Stimulated activated effector memory CD8-positive, alpha-beta T cell treated with anti-CD3 and anti-CD28 coated beads, Interleukin-12 subunit alpha, Interleukin-12 subunit beta, amount 100 ng/mL, for 72 hours (primary cell): ENCODE measurements at regions not wholly inside any gene's neighbourhood (a gene's known extent, or its start where the extent isn't known, plus 50 kb on each side); places are given as distances from the start of the nearest gene placed in this dataset.
A peak's percentile ranks its signal among the peaks of the same experiment; 100 is the strongest.
"Not testable (repeated sequence)": the region's sequence is repeated elsewhere in the genome, so short reads cannot be mapped to it uniquely, and the experiment has no call there.

Experiments
- ATAC-seq: fragments of 150-1000 bp; cut with Tn5 transposase; 2 replicates; pipeline ENCODE4 v1.10.0; 2021
- DNase-seq, 2 donors: peaks; one replicate each; pipeline ENCODE4 v3.0.0; 2021 to 2022; ENCODE audit warnings: low spot score in 2 of 2
- H3K27ac Mint-ChIP-seq: one replicate; pipeline ENCODE4 v1.8.0; 2022; ENCODE audit warnings: mild to moderate bottlenecking, mixed read lengths
- H3K36me3 Mint-ChIP-seq: one replicate; pipeline ENCODE4 v1.8.0; 2022; ENCODE audit warnings: mild to moderate bottlenecking, mixed read lengths
- H3K4me1 Mint-ChIP-seq: one replicate; pipeline ENCODE4 v1.8.0; 2022; ENCODE audit warnings: mixed read lengths
- H3K4me3 Mint-ChIP-seq: one replicate; pipeline ENCODE4 v1.8.0; 2022; ENCODE audit warnings: mild to moderate bottlenecking, mixed read lengths
- H3K9me3 Mint-ChIP-seq: one replicate; pipeline ENCODE4 v1.8.0; 2022; ENCODE audit warnings: mixed read lengths

GRCh38 chr12:105644770-105645169, 314.3 kb downstream of the C12orf75 start:
- H3K27ac Mint-ChIP-seq: no peak overlapping the region
- H3K36me3 Mint-ChIP-seq: no peaks in the 10 kb centered on the region
- DNase-seq: no peak
- H3K4me3 Mint-ChIP-seq: no peak overlapping the region
- peaks cover 4% of the 10 kb centered on the region for H3K9me3 Mint-ChIP-seq
- H3K4me1 Mint-ChIP-seq: no peaks in the 10 kb centered on the region
- ATAC-seq: no peak

DNA sequence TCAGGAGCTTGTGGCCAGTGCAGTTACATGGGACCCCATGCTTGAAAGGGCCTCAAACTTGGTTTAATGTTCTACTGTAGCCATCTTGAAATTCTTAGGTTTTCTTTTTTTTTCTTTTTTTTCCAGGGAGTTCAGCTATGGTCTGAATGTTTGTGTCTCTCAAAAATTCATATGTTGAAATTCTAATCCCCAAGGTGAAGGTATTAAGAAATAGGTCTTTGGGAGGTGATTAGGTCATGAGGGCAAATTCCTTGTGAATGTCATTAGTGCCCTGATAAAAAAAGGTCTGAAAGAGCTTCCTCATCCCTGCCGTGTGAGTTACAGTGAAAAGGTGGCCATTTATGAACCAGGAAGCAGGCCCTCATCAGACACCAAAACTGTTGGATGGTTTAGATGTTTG, 324.1 kb downstream of the C12orf75 start:
- Mint-ChIP-seq H3K36me3 (no peaks in the 10 kb centered on the region), H3K4me3 (no peak overlapping the region)

GRCh38 chr12:105658389-105658788, 327.9 kb downstream of the C12orf75 start:
- no peaks in the 10 kb centered on the region for H3K4me1 Mint-ChIP-seq
- no peaks in the 10 kb centered on the region for H3K36me3 Mint-ChIP-seq
- no peak overlapping the region for H3K4me3 Mint-ChIP-seq
- ATAC-seq (no peak), DNase-seq (no peak)
- no peak overlapping the region for H3K27ac Mint-ChIP-seq
- no peaks in the 10 kb centered on the region for H3K9me3 Mint-ChIP-seq

More for the DNA sequence above, 324.1 kb downstream of the C12orf75 start:
- Mint-ChIP-seq H3K27ac (no peak overlapping the region), H3K4me1 (no peaks in the 10 kb centered on the region), H3K9me3 (peaks cover under 1% of the 10 kb centered on the region)
- no peak for DNase-seq
- no peak for ATAC-seq

- no peak overlapping the region for H3K4me3 Mint-ChIP-seq
- H3K4me1 Mint-ChIP-seq: no peaks in the 10 kb centered on the region
- peak; percentile 19 for ATAC-seq
These were observed 329.0 kb downstream of the C12orf75 start for GRCh38 chr12:105659355-105660075.

GRCh38 chr12:105664765-105665164, 334.3 kb downstream of the C12orf75 start:
- not testable (repeated sequence) for H3K4me1 Mint-ChIP-seq, DNase-seq, ATAC-seq, H3K27ac Mint-ChIP-seq, H3K36me3 Mint-ChIP-seq, H3K4me3 Mint-ChIP-seq, H3K9me3 Mint-ChIP-seq

More at GRCh38 chr12:105659355-105660075, 329.0 kb downstream of the C12orf75 start:
- DNase-seq: no peak
- Mint-ChIP-seq H3K36me3 (no peaks in the 10 kb centered on the region), H3K27ac (no peak overlapping the region), H3K9me3 (no peaks in the 10 kb centered on the region)

- H3K4me3 Mint-ChIP-seq: no peak overlapping the region
- H3K9me3 Mint-ChIP-seq: no peaks in the 10 kb centered on the region
- no peak overlapping the region for H3K27ac Mint-ChIP-seq
- no peak for ATAC-seq
- H3K4me1 Mint-ChIP-seq: no peaks in the 10 kb centered on the region
- DNase-seq: no peak
- no peaks in the 10 kb centered on the region for H3K36me3 Mint-ChIP-seq
These were observed 334.9 kb downstream of the C12orf75 start for GRCh38 chr12:105665366-105665765.

GRCh38 chr12:105667973-105668743, 337.7 kb downstream of the C12orf75 start:
- Mint-ChIP-seq H3K4me1 (no peaks in the 10 kb centered on the region), H3K27ac (no peak overlapping the region), H3K36me3 (no peaks in the 10 kb centered on the region), H3K4me3 (no peak overlapping the region), H3K9me3 (no peaks in the 10 kb centered on the region)
- no peak for ATAC-seq
- DNase-seq: no peak

DNA sequence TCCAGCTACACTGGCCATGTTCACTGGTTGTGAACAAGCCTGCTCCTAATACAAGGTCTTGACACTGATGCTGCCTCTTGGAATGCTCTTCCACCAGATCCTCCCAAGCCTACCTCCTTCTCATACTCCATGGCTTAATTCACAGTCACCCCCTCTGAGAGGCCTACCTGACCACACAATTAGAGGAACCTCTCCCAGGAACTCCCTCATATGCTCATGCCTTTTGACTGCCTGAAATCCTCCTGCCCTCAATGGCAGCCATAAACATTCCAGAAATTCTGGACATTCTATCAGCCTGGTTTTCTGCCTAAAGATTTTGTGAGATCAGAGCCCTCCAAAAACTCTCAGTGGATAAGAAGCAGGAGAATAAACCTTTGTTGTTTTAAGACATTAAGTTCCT, 340.2 kb downstream of the C12orf75 start:
- ATAC-seq (no peak), DNase-seq (no peak)
- no peaks in the 10 kb centered on the region for H3K4me1 Mint-ChIP-seq

GRCh38 chr12:105671720-105672119, 341.2 kb downstream of the C12orf75 start:
- no peak for ATAC-seq
- H3K4me3 Mint-ChIP-seq: no peak overlapping the region
- no peaks in the 10 kb centered on the region for H3K9me3 Mint-ChIP-seq
- H3K4me1 Mint-ChIP-seq: no peaks in the 10 kb centered on the region
- no peaks in the 10 kb centered on the region for H3K36me3 Mint-ChIP-seq
- H3K27ac Mint-ChIP-seq: no peak overlapping the region
- no peak for DNase-seq

More for the DNA sequence above, 340.2 kb downstream of the C12orf75 start:
- Mint-ChIP-seq H3K9me3 (no peaks in the 10 kb centered on the region), H3K36me3 (no peaks in the 10 kb centered on the region), H3K4me3 (no peak overlapping the region), H3K27ac (no peak overlapping the region)

DNA sequence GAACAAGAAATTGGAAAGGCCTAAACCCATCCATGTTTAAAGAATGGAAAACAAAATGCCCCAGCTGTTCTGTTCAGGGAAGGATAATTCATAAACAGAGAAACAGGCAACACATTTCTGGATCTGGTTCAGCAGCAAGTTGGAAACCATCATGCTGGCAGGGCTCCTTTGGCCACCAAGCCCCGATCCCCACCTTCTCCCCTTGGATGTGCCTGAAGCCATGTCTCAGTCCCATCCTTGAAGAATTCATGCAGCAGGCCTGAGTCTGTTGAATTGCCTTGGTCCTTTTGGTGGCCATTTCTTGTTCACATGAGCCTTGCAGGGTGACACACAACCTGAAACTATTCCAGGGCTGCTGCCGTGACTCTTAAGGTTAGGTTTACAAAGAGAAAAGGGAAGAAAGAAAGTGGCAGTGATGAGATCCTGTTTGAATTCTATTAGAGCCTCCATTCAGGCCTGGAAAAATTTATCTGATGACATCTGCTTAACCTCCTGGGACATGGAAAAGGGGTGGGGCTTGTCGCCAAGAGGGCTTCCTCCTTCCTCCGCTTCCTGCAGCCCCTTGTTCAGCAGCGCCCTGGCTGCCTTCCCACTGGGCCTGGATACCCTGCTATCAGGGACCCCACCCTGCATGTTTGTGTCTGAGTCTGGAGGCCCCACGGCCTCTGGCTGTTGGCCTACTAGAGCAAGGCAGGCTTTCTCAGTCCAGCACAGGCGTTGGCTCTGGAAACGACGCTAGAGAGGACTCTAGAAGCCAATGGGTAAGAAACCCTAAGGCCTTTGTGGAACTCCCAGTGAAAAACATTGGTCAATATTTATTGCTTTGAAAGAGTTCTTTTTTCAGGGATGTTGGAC, 341.9 kb downstream of the C12orf75 start:
- no peak for ATAC-seq
- Mint-ChIP-seq H3K9me3 (no peaks in the 10 kb centered on the region), H3K4me3 (no peak overlapping the region), H3K27ac (no peak overlapping the region), H3K36me3 (no peaks in the 10 kb centered on the region), H3K4me1 (no peaks in the 10 kb centered on the region)
- no peak for DNase-seq

DNA sequence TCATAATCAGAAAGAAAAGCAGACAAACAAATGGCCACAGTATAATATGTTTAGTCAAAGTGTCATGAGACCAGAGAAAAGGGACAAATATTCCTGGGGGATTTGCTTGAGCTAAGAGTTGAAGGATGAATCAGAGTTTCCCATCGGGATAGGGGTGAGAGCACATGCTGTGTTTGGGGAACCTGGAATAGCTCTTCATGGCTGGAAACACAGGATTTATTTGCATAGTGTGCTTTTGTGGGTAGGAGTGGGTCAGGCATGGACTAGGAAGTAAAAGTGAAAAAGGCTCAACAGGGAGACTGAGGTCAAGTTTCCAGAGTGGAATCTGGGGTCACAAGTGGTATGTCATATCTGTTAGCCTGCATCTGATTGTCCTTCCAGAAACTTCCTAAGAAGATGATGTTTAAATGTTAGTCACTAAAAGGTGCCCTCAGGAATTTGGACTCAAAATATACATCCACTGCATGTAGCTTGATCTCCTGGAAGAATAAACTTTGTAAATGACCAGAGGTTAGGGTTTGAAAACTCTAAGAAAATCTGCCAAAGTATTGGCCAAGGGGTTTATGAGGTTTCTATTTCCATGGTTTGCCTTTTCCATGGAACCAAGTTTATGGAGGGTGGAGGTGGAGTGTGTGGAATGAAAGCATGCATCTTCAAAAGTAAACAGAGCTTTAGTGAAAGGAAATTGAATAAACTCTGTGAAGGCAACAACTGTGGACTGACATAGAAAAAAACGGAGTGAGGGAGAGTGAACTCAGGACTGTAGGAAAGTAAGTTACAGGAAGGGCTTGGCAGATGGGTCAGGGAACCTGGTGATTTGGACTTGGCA, 344.6 kb downstream of the C12orf75 start:
- ATAC-seq (no peak), DNase-seq (no peak)
- Mint-ChIP-seq H3K9me3 (no peaks in the 10 kb centered on the region), H3K4me1 (no peaks in the 10 kb centered on the region), H3K36me3 (no peaks in the 10 kb centered on the region), H3K4me3 (no peak overlapping the region), H3K27ac (no peak overlapping the region)

- Mint-ChIP-seq H3K36me3 (no peaks in the 10 kb centered on the region), H3K4me3 (no peak overlapping the region), H3K27ac (no peak overlapping the region), H3K9me3 (no peaks in the 10 kb centered on the region), H3K4me1 (no peaks in the 10 kb centered on the region)
- ATAC-seq (no peak), DNase-seq (no peak)
These were observed 346.2 kb downstream of the C12orf75 start for GRCh38 chr12:105676694-105677093.

GRCh38 chr12:105677672-105678071, 347.2 kb downstream of the C12orf75 start:
- Mint-ChIP-seq H3K27ac (no peak overlapping the region), H3K4me3 (no peak overlapping the region), H3K9me3 (no peaks in the 10 kb centered on the region), H3K36me3 (no peaks in the 10 kb centered on the region), H3K4me1 (no peaks in the 10 kb centered on the region)
- ATAC-seq (peak; percentile 33), DNase-seq (no peak)

- peak; percentile 42 for ATAC-seq
These were observed 349.5 kb downstream of the C12orf75 start for GRCh38 chr12:105679982-105680381.

DNA sequence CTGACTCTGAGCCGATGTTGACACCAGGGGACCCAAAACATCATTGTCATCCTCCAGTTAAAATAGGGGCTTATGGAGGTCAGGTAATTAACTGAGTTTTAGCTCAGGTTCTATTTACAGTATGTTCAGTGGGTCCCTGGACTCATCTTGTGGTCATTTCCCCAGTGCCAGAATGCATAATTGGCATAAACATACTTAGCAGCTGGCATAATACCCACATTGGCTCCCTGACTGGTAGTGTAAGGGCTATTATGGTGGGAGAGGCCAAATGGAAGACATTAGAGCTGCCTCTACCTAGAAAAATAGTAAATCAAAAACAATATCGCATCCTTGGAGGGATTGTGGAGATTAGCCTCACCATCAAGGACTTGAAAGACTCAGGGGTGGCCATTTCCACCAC, 350.9 kb downstream of the C12orf75 start:
- H3K4me1 Mint-ChIP-seq: no peaks in the 10 kb centered on the region

More at GRCh38 chr12:105679982-105680381, 349.5 kb downstream of the C12orf75 start:
- Mint-ChIP-seq H3K36me3 (no peaks in the 10 kb centered on the region), H3K4me3 (no peak overlapping the region), H3K4me1 (no peaks in the 10 kb centered on the region), H3K27ac (no peak overlapping the region), H3K9me3 (no peaks in the 10 kb centered on the region)
- DNase-seq: no peak

More for the DNA sequence above, 350.9 kb downstream of the C12orf75 start:
- Mint-ChIP-seq H3K36me3 (no peaks in the 10 kb centered on the region), H3K4me3 (no peak overlapping the region), H3K9me3 (no peaks in the 10 kb centered on the region), H3K27ac (no peak overlapping the region)
- DNase-seq: no peak
- no peak for ATAC-seq
